DMS 273 (cell line): ENCODE measurements at regions not wholly inside any gene's neighbourhood (a gene's known extent, or its start where the extent isn't known, plus 50 kb on each side); places are given as distances from the start of the nearest gene placed in this dataset.

ENCODE experiments used
- DNase-seq: peaks from one replicate; lab custom pipeline; 2025; ENCODE audit not compliant: unreplicated experiment; lab: John Stamatoyannopoulos, UW

DNA sequence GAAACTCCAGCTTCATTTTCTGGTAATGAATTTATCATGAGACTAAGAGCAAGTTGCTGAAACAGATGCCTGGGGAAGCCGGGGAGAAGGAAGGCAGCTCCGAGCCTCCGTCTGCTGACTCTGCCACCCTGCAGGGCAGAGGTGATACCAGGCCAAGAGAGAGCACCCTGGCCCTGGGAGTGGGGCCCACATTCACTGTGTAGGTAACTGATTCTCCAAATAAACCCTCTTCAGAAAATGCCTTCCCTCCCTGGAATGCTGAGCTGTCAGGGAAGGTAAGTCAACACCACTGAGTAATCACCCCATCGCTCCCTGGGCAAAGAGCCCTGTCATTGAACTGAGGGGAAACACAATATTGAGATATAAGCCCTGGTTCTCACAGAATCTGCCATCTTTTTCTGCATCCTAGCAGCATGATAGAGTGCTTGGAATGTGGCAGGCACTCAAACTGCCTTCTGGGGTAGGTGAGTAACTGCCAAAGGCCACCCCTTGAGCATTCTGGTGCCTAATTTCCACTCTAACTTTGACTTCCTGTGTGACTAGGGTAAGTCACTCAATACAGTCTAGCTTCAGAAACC is 147.6 kb downstream of the SPATA19 start:
- no peak for DNase-seq

DNA sequence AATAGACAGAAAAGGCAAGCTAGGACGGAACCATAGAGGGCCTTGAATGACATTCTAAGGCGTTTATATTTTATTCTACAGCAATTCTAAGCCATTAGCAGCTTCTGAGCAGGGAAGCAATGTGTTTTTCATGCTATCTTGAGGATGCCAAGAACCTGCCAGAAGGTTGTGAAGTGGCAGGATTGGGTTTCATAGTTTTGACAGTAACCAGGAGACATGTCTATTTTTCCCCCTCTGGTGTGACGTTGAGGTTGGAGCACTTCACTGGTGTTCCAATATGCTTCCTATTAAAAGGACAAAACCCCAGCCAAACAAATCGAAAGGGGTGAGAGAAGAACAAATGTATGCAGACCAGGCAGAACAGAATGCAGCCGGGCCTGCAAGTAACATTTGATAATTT is 148.2 kb downstream of the SPATA19 start:
- peak; percentile 16 for DNase-seq

DNA sequence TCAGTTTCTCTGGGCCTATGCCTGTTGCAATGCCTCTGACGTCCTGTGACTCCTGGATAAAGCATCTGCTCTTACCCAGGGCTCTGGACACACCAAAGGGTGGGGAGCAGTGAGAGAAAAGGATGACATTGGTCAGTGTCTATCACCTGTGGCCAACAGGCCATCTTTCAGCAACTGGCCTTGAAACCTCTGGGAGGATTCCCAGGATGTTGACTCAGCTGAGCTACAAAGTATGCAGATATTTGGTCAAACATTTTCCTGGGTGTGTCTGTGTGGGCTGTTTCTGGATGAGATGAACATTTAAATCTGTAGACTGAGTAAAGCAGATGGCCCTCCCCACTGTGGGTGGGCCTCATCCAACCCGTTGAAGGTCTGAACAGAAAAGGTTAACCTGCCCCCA is 149.9 kb downstream of the SPATA19 start:
- DNase-seq = no peak

DNA sequence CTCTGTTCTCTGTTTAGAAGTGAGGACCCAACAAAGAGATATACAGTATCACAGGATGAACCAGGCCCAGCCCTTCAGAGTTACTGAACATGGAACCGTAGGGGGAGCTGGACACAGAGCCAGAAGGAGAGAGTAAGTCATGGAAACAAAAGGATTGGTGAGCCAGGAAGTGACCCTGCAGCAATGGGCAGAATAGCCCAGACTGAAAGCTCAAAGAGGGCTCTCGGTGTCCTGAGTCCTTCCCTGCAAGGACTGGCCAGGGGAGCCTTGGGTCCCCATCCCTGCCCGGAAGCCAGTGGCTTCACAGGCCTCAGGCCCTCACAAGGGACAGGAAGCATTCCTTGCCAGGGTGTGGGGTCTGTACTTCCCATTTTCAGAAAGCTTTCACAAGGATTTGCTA is 150.6 kb downstream of the SPATA19 start:
- no peak for DNase-seq

DNA sequence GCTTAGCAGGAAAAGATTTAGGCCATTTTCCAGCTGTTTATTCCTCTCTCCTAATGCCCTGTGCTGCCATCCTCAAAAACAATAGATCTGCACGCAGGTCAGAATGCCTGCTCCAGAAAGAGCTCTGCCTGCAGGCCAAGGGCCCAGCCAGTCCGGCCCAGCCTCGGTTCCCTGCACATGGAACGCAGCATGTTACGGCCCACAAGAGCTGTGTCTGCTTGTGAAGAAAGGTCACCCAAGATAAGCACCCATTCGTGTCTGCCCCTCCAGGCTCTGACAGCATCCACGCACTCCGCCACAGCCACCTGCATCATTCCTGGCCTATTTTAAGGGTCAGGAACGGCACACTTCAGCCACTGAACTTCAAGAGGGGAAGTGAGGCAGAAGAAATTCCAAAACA is 152.2 kb downstream of the SPATA19 start:
- DNase-seq = no peak

DNA sequence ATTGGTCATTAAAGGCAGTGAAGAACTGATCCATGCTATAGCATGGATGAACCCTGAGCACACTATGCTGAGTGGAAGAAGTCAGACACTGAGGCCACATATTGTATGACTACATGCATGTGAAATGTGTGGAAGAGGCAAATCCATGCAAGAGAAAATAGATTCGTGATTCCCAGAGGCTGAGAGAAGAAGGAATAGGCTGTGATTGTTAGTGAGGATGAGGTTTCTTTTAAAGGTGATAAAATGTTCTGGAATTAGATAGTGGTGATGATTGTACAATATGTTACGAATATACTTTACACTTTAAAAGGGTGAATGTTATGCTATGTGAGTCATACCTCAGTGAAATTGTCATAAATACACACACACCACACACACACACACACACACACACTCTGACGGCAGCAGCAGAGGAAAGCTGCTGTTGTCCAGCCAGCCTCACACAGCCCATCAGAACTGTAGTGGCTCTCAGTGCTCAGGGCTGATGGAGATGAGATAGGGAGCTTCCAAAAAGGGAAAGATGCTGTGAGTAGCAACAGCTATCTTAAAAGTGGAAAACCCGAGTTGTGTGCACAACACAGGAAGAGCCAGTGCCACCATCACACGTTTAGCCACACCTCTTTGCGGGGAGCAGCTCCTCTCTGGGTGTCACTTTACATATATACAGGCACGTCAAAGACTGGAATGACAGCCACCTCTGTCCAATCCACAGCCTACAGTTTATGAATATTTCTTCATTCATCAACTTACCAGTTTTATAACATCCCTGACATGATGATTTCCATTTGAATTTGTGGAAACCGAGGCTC is 153.0 kb downstream of the SPATA19 start:
- DNase-seq = no peak

DNA sequence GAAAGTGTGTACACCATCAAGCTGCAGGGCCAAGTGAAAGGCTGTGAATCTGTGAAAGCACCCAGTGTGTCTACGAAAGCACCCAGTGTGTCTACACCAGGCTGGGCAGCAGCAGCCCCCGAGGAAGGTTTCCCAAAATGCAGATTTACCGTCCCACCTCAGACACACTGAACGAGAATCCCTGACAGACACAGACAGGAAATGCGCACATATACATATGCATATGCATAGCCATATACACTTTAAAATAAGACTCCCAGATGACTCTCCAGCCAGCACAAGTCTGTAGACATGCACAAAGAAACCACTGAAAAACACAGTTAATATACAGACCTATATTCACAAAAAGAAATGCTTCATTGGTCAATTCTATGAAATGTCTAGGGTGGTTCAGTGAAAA is 155.5 kb upstream of the OPCML start:
- DNase-seq = no peak

DNA sequence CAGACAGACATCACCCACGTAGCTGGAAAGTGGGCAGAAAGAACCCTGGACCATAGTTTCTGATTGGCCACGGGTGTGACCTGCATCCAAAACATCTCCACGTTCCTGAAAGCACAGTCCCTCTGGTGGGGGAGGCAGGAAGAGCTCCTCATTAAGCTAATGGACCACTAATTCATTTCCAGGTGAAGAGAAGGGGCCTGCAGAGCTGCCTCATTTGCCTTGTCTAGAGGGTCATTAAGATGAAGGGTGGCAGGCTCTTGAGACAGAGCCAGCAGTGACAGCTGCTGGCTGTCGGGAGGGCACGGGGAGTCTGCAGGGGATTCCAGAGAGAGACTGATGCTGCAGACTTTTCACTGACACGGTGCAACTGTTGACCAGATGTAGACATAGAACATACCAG is 149.6 kb upstream of the OPCML start:
- DNase-seq = peak; percentile 62

DNA sequence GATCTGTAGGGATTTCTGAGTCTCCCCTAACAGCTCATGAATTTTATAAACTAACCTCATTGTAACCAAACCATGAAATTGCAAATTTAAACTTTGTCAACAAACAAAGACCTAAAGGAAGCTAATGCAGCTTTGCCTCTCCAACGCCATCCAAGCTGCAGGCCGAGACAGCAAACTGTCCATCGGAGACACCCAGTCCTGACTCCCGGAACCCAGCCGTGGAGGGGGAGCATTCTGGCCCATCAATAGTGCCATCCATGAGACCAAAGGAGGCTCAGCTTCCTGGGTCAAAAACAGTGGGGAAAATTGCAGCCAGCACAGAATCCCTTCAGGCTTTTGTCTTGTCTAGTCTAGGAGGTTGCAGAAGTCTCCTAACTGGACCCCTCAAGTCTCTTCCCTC is 147.6 kb upstream of the OPCML start:
- DNase-seq = no peak

DNA sequence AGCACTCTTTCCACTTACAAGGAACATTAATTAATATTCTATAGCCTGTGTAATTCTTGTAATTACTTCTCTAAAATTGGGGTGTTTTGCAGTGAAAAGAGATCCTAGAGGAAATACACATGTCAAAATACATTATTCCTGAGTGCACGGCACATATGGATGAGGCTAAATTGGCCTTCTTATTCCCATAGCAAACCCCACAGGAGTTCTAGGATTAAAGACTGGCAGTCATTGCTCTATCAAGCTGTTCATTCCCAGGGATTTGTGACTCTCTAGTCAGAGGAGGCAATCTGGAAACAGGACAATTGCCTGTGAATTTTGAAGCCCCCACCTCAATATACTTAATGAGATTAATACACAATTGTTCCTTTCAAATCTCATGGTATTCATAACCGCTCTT is 145.9 kb upstream of the OPCML start:
- no peak for DNase-seq

DNA sequence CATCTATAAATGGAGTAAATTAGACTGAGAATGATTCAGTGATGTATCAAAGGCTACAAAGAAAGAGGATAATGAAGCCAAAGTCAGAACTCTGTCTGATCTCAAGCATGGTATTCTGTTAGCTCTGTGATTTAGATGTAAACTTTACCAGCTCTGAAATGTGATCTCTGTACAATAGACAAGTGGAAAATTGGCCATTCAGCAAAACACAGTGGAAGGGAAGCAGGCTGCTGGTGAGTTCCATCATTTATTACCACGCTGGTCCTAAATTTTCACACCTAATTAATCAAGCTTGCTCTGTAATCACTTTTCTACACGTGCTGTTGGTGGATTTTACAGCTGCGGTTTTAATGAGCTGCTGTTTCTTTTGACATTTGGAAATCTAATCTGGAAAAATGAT is 145.1 kb upstream of the OPCML start:
- no peak for DNase-seq

DNA sequence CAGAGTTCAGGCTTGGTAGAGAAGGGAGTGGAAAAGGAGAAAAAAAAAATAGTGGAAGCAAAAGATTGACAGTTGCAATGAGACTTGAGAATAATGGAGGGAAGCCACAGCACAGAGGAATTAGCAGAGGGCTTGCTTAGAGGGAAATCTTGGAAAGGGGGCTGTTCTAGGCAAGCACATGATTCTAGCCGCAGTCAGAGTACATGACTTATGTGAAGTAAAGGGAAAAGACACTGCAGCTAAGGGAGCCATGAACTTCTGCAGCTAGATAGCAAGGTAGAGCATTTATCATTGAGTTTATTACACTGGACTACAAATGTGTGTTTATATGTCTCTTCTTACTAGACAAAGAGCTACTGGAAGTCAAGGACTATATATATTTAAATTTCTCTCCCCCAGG is 144.0 kb upstream of the OPCML start:
- no peak for DNase-seq

DNA sequence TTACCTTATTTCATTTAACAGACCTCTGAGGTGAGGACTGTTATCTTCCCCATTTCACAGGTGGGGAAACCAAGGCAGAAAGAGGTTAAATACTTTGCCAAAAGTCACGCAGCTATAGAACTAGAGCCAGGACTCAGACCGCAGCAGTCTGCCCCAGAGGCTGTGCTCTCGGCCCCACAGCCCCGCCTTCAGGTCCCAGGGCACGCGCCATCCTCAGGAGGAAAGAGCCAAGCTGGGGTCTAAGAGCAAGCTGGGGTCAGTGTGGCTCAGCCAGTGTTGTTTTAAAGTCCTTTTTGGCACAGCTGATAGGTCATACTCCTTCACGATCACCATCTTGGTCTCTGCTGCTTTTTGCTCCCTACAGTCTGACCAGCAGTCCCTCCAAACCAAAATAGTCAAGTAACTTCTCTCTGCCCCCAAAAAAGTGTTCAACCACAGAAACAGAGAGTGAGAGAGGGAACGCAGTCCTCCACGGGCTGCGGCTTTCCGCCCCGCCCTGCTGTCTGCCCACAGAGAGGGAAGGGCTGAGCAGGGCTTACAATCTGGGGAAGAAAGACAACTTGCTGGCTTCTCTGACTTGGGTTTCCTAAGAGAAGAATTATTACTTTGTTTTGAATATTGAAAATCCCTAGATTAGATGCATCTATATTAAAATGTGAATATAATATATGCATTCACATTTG is 137.2 kb upstream of the OPCML start:
- DNase-seq = no peak

DNA sequence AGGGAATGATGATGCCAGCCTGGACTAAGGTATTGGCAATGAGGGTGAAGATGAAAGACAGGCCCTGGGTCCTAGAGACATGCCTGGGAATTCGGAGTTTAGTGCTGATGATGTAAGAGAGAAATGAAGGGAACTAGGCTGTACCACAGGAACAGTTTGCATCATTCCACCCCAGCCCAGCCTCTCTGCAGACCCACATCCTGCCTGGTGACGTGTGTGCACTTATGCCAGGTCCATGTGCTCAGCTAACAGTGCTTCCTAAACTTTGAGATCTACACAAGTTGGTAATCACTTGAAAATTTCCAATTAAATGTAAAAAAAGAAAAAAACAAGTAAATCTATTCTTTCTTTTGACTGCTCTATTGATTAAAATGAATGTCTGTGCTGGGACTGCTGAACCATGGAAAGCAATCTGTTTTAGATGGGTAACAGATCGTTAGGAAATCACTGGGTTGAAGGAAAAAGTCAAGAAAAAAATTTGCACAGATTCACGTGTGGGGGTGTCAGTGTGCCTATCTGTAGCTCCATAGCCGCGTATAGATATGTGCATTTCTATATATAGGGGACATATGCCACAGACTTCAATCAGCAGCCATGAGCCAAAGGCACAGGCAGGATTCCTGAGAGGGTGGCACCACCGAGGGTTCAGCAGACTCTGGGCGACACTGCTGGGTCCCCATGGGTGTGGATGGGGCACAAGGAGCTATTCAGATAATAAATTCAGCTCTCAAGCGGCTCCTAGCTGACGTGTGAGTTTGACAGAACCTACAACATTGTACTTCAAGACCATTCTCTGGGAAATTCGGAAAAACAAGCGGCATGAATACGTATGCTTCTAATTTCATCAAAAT is 131.1 kb upstream of the OPCML start:
- DNase-seq = no peak

DNA sequence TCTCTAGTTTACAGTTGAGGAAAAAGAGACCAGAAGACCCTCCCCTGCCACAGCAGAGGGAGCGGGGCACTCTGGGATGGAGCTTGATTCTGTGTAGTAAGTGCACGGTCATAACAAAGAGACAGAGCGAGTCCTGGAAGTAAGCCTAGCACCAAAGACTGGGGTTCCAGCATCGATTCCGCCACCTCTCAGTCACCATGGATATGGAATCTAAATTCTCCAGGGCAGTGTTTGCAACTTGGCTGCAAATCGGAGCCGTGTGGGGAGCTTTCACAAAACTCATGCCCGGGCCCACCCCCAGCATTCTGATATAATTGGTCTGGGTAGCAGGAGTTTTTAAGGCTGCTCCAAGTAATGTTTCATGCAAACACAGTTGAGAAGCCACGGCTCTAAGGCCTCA is 129.5 kb upstream of the OPCML start:
- DNase-seq = no peak

DNA sequence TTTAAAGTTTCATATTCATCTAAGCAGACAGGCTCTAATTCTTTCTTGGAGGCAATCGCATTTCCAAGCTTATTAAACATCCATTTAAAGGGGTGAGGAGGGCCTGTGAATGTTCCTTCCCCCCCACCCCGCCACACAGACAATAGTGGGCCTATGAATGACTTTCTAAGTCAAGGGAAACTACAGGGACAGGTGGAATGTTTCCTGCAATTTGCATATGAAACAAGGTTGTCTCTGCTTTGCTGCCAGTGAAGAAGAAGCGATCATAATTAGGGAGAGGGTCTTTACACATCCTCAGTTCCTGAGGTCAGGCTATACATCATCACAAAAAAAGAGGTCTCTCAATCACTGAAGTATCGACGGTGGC is 127.9 kb upstream of the OPCML start:
- DNase-seq = no peak

DNA sequence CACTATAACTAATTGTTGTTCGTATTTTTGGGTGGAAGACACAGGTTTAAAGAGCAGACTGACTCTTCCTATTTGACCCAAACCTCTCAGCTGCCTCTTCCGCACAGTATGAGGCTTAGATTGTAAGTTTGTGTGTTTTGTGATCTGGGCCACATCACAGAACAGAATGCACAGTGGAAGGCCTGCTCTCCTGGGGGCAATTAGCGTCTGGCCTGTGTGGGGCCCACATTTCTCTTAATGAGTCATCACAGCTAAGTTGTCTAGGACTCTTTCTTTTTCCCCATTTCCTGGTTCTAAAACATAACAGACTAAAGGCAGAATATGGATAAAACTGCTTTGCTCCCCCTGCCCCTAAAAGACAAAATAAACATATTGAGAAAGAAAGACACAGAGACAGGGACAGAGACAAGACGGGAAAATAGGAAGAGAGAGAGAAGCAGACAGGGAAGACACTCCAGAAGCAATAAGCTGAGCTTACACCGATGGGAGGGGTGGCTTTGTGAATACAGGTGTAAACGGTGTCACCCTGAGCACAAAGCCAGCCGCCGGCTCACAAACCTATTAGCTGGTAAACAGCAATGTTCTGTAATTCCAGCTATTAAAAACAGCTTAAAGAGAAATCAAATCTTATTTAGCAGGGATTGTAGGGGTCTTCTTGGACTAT is 127.4 kb upstream of the OPCML start:
- DNase-seq = no peak

DNA sequence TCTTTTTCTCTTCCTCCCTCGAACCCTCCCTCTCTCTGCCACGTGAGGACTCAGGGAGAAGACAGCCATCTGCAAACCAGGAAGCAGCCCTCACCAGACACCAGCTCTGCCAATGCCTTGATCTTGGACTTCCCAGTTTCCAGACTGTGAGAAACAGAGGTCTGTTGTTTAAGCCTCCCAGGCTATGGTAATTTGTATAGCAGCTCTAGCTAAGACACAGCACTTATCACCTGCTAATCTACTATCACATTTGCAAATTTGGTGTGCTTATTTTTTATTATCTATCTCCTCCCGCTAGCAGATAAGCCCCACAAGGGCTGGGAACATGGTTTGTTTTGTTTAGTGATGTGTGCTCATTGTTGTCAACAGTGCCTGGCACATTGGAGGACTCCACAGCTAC is 124.8 kb upstream of the OPCML start:
- no peak for DNase-seq

DNA sequence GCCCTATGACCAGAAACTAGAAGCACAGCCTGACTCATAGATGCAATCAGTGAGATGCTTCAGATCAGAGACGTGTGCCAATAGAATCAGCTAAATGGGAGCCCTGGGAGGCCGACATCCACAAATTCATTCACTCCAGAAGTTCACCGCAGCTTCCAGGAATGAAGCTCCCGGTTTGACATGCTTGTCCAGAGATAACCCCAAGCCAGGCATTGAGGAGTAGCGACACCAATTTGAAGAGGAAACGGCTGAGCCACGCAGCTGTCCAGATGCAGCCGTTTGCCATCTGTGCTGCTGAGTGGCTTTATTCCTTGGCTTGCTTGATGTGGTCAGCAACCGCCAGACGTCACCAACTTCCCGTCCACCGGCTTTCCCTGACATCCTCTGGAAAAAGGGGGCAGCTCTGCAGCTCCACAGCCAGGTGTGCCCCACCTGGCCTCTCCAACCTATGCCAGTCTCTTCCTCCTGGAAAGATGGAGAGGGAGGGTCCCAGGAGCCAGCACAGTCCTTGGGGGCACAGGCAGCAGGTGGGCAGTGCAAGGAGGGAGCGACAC is 123.9 kb upstream of the OPCML start:
- peak; percentile 3 for DNase-seq

DNA sequence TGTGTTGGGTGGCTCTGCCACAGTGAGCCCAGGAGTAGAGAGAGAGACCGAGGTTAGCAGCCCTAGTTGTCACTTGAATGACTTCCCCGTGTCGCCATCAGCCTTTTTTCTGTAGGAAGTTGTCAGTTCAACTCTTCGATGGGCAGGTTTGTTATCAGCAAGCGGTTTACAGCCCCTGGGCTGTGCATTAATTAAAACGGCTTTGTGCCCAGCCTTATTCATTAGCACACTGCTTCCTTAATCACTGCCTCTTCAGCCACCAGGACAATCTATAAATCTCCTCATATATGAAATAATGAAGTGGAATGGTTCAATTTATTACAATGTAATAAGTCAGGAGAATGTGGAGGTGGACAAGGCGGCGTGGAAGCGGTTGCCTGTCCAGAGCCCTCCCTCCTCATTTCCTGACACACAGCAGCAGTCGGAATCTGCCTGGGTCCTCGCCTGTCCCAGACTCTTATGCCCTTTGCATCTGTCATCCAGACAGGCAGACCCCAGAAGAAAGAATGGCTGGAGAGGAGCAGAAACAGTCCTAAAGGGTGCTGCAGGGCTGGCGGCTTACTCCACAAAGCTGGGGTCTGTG is 122.4 kb upstream of the OPCML start:
- no peak for DNase-seq
